ENCODE measurements at regions not wholly inside any gene's neighbourhood (a gene's known extent, or its start where the extent isn't known, plus 50 kb on each side); places are given as distances from the start of the nearest gene placed in this dataset.
"Not testable (repeated sequence)": the region's sequence is repeated elsewhere in the genome, so short reads cannot be mapped to it uniquely, and the experiment has no call there.

- no peaks in the 10 kb centered on the region for H3K36me3 ChIP-seq (ENCODE audit: insufficient read depth, low read length)
- H3K27ac ChIP-seq (ENCODE audit: low read depth in 1 of 2, low read length in 2 of 2): no peak overlapping the region
- no peak for TF ChIP-seq CTCF (IDR thresholded peaks at IDR 0.05)
- H3K27me3 ChIP-seq (ENCODE audit: control insufficient read depth in 1 of 2, insufficient read depth in 2 of 2, low read length in 2 of 2): no peaks in the 10 kb centered on the region
- intact Hi-C loops (cut with DNase I, micrococcal nuclease): no loop called here
- Mint-ChIP-seq H3K36me3 (ENCODE audit: low read depth) (no peaks in the 10 kb centered on the region), H3K4me3 (no peak overlapping the region), H3K4me1 (ENCODE audit: low read depth) (no peaks in the 10 kb centered on the region), H3K27me3 (no peaks in the 10 kb centered on the region), H3K9me3 (peaks cover 11% of the 10 kb centered on the region), H3K27ac (no peak overlapping the region)
- H3K9me3 ChIP-seq (ENCODE audit: control insufficient read depth in 1 of 2, insufficient read depth in 1 of 2, low read length in 2 of 2): peaks cover 0 to 4% of the 10 kb centered on the region in 2 experiments
- no peak for ATAC-seq (ENCODE audit: poor library complexity)
- H3K4me3 ChIP-seq (ENCODE audit: low read length): no peak overlapping the region
- POLR2A ChIA-PET: no interaction called here
- no peaks in the 10 kb centered on the region for H3K4me1 ChIP-seq (ENCODE audit: insufficient read depth, low read length)
- CTCF ChIA-PET: interaction anchor here (0.7 kb wide), 1 partner anchor 75 kb away, joined by 3 read pairs; no protein-coding TSS in a partner anchor
- DNase-seq: no peak
Observed at GRCh38 chr17:53765609-53766008, 57.1 kb upstream of the KIF2B start.

- H3K9me3 ChIP-seq (ENCODE audit: control insufficient read depth in 1 of 2, insufficient read depth in 1 of 2, low read length in 2 of 2): peaks cover 0 to 4% of the 10 kb centered on the region in 2 experiments
- H3K27me3 ChIP-seq (ENCODE audit: control insufficient read depth in 1 of 2, insufficient read depth in 2 of 2, low read length in 2 of 2): no peaks in the 10 kb centered on the region
- no peaks in the 10 kb centered on the region for H3K27me3 Mint-ChIP-seq
- H3K36me3 Mint-ChIP-seq (ENCODE audit: low read depth): no peaks in the 10 kb centered on the region
- TF ChIP-seq CTCF (IDR thresholded peaks at IDR 0.05): no peak
- H3K4me1 Mint-ChIP-seq (ENCODE audit: low read depth): no peaks in the 10 kb centered on the region
- no peak overlapping the region for H3K4me3 ChIP-seq (ENCODE audit: low read length)
- CTCF ChIA-PET: no interaction called here
- intact Hi-C loops (cut with DNase I, micrococcal nuclease): no loop called here
- no peak overlapping the region for H3K27ac ChIP-seq (ENCODE audit: low read depth in 1 of 2, low read length in 2 of 2)
- H3K4me1 ChIP-seq (ENCODE audit: insufficient read depth, low read length): no peaks in the 10 kb centered on the region
- H3K4me3 Mint-ChIP-seq: no peak overlapping the region
- no peaks in the 10 kb centered on the region for H3K36me3 ChIP-seq (ENCODE audit: insufficient read depth, low read length)
- H3K9me3 Mint-ChIP-seq: peaks cover 11% of the 10 kb centered on the region
- H3K27ac Mint-ChIP-seq: no peak overlapping the region
- POLR2A ChIA-PET: no interaction called here
- ATAC-seq (ENCODE audit: poor library complexity) (no peak), DNase-seq (no peak)
Observed at GRCh38 chr17:53765129-53765528, 57.6 kb upstream of the KIF2B start.

GRCh38 chr17:53757559-53757958 is 65.2 kb upstream of the KIF2B start:
- intact Hi-C loops (cut with DNase I, micrococcal nuclease): no loop called here
- no peaks in the 10 kb centered on the region for H3K36me3 ChIP-seq (ENCODE audit: insufficient read depth, low read length)
- Mint-ChIP-seq H3K27ac (no peak overlapping the region), H3K36me3 (ENCODE audit: low read depth) (no peaks in the 10 kb centered on the region), H3K27me3 (no peaks in the 10 kb centered on the region), H3K4me1 (ENCODE audit: low read depth) (no peaks in the 10 kb centered on the region), H3K4me3 (no peak overlapping the region), H3K9me3 (no peaks in the 10 kb centered on the region)
- H3K4me1 ChIP-seq (ENCODE audit: insufficient read depth, low read length): no peaks in the 10 kb centered on the region
- H3K9me3 ChIP-seq (ENCODE audit: control insufficient read depth in 1 of 2, insufficient read depth in 1 of 2, low read length in 2 of 2): peaks cover 0 to 18% of the 10 kb centered on the region in 2 experiments
- ATAC-seq (ENCODE audit: poor library complexity) (no peak), DNase-seq (no peak)
- CTCF ChIA-PET: no interaction called here
- H3K27me3 ChIP-seq (ENCODE audit: control insufficient read depth in 1 of 2, insufficient read depth in 2 of 2, low read length in 2 of 2): no peaks in the 10 kb centered on the region
- POLR2A ChIA-PET: no interaction called here
- no peak overlapping the region for H3K4me3 ChIP-seq (ENCODE audit: low read length)
- no peak overlapping the region for H3K27ac ChIP-seq (ENCODE audit: low read depth in 1 of 2, low read length in 2 of 2)
- no peak for TF ChIP-seq CTCF (IDR thresholded peaks at IDR 0.05)

- H3K4me3 Mint-ChIP-seq; H3K4me1 Mint-ChIP-seq (ENCODE audit: low read depth); H3K27me3 Mint-ChIP-seq; H3K4me3 ChIP-seq (ENCODE audit: low read length); H3K9me3 Mint-ChIP-seq; POLR2A ChIA-PET; H3K27ac ChIP-seq (ENCODE audit: low read depth in 1 of 2, low read length in 2 of 2); H3K36me3 ChIP-seq (ENCODE audit: insufficient read depth, low read length); H3K4me1 ChIP-seq (ENCODE audit: insufficient read depth, low read length); H3K27me3 ChIP-seq (ENCODE audit: control insufficient read depth in 1 of 2, insufficient read depth in 2 of 2, low read length in 2 of 2); CTCF ChIA-PET; intact Hi-C loops (cut with DNase I, micrococcal nuclease); H3K36me3 Mint-ChIP-seq (ENCODE audit: low read depth); DNase-seq; ATAC-seq (ENCODE audit: poor library complexity); H3K27ac Mint-ChIP-seq: not testable (repeated sequence)
- H3K9me3 ChIP-seq (ENCODE audit: control insufficient read depth in 1 of 2, insufficient read depth in 1 of 2, low read length in 2 of 2): peaks cover 0 to 18% of the 10 kb centered on the region in 2 experiments
Observed at GRCh38 chr17:53757116-53757515, 65.6 kb upstream of the KIF2B start.
